GM19240 (cell line): ENCODE measurements at regions not wholly inside any gene's neighbourhood (a gene's known extent, or its start where the extent isn't known, plus 50 kb on each side); places are given as distances from the start of the nearest gene placed in this dataset.

Source experiments
- DNase-seq: peaks from one replicate; pipeline ENCODE4 v3.0.0; 2011; ENCODE audit warnings: low spot score; ENCODE audit not compliant: insufficient read length

DNA sequence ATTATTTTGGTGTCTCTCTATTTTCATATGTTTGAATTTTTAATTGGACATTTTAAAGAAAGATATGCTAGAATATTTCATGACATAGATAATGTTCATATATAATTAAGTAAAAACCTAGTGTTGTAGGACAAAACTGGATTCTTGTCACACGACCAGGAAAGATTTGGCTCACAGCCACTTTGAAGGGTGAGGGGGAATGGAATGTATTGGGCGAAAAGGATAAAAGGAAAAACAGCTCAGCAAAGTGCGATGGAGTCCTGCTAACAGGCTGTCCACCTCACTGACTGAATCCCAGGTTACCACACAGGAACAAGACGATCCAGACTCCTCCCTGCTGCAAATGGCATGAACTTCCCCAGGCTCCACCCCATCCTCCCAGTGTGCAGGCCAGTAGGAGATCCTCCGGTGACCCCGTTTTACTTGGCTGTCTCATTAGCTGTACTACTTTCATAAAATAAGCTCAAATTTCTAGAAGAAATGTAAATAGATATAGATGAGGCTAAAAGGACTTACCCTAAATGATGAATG lies 186.2 kb downstream of the CD47 start:
- no peak for DNase-seq

DNA sequence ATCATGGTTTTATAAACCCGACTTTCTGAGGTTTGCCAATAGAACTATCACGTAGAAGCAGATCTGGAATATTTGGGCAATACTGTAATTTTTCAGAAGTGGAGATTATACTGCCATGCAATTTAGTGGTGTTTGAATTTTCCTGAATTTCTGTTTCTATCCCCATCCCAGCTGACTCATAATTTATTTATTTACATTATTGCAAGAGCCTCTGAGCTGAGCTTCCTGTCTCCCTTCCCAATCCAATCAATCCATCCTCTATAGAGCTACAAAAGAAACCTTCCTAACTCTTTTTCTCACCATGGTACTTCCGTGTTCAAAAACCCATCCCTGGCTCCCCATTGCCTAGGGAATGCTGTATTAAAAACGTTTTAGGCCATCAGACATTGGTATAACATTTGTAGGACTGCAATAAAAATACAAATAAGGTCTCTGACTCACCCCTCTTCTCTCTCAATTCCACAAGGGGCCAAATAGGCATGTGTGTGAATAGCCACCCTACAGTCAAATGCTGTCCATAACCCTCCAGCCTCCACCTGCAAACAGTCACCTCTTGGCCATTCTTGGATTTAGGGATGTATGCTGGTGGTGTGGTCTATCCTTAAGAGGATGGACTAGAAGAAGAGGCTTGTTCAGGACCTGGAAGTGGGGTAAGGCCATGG lies 190.7 kb downstream of the CD47 start:
- DNase-seq: no peak

- no peak for DNase-seq
Observed at GRCh38 chr3:107897471-107898061, 193.3 kb downstream of the CD47 start.

- no peak for DNase-seq
Observed at GRCh38 chr3:107894998-107895397, 195.8 kb downstream of the CD47 start.

DNA sequence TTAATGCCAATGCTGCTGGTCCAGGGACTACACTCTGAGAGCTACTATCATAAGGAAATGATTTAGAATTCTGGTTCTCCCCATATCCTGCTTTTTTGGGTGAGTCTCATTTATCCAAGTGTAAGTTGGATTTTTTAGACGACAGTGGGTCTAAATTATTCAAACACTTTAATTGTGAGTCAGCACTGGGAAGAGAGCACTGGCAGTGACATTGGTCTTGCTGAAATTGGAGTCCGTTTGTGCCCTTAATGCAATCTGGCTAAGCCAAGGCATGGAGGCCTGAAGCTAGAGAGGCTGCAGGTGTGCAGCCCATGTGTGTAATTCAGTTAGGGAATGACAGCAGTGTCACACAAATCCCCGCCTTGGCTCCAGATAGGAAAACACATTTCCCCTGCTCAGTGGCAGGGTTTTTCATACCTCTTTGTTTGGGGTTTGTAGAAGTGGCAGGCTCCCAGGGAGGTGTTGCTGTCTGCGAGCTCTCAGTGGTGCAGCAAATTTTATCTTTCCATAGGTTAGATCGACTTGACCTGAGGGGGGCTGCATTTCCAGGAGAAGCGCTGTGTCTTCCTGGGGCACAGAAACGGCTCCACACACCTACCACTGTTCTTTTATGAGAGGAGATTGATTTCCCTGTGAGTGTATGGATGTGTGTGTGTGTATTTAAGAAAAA lies 197.7 kb downstream of the CD47 start:
- no peak for DNase-seq

GRCh38 chr3:107884719-107885460 lies 205.9 kb downstream of the CD47 start:
- DNase-seq: no peak

- DNase-seq: no peak
Observed at GRCh38 chr3:107884028-107884427, 206.8 kb downstream of the CD47 start.

DNA sequence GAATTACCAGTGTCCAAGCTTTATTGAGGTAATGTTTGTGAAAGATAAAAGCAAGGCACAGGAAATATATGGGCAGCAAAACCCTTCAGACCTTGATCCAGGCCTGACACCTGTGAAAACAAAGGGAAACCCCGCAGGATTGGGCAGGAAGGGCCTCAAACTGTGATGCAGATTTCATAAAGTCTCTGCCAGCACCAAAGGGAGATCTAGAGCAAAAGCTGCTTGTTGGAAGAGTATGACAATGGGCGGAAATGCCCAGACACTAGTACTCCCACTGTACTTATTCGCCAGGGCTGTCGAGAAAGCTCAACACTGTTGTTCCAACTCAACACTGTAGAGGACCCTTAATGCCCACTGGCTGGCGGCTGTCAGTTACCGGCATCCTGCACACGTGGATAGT lies 207.9 kb downstream of the CD47 start:
- no peak for DNase-seq

DNA sequence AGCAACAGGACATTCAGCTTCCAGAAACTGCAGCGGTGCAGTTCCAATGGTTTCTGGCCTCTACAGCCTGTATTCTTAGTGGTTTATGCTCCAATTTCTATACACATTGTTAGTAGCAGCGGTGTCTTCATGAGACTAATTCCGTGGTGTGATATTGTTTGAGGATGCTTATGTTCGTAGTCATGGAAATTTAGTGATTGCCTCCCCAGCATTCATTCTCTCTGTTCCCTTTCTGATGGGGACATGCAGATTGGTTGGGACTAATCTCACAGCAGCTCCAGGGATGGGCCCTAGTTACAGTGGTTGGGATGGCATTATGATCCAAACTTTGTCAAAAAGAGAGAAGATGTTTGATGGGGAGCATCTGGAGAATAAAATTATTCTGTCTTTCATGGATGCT lies 208.6 kb downstream of the CD47 start:
- DNase-seq: no peak

- DNase-seq: no peak
Observed at GRCh38 chr3:107881509-107881908, 209.3 kb downstream of the CD47 start.

DNA sequence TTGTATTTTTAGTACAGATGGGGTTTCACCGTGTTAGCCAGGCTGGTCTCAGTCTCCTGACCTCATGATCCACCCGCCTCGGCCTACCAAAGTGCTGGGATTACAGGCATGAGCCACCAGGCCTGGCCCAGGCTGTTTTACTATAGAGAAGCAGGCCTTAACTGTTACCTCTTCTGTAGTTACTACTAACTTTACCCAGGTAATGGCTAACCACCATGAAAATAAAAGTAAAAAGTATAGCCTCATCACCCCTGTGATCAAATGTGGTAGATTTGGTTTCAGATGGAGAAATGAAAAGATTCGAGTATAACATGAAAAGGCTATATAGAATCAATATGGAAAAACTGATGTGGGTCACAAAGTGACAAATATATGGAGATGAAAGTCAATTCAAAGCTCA lies 210.1 kb downstream of the CD47 start:
- no peak for DNase-seq

- DNase-seq: no peak
Observed at GRCh38 chr3:107877936-107878335, 212.9 kb downstream of the CD47 start.

- DNase-seq: no peak
Observed at GRCh38 chr3:107870943-107871638, 219.7 kb downstream of the CD47 start.

DNA sequence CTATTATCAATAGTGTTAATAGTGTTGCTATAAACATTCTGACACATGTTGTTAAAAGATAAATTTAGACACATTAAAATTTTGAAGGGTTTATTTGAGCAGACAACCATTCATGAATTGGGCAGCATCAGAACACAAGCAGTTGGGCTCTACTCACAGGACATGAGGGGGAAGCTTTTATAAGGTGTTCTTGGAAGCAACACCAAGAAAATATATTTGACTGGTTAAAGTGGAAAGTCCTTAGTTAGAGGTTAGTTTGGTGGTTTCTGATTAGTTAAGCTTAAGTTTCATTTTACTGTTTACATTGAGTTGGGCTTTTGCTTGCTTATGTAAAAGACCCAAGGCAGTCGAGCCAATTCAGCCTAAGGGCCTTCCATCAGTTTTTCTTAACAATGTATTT lies 220.7 kb downstream of the CD47 start:
- DNase-seq: no peak

DNA sequence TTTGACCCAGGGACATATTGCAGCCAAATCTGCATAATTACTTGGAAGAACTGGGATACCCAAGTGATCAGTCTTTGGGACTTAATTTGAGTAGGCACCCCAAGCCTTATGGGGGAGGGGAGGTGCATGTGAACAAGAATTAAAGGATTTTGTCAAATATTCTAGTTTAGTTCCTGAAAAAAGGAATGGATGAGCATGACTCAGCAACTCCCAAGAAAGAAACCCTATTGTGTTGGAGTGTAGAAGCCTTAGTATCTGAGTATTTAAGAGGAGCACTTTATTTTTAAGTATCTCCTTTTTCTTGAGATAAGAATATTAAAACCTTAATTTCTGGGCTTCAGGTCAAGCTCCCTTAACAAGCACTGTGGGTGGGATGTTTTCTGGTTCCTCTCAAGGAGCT lies 222.4 kb downstream of the CD47 start:
- DNase-seq: no peak

- DNase-seq: no peak
Observed at GRCh38 chr3:107861904-107862303, 228.9 kb downstream of the CD47 start.

- DNase-seq: no peak
Observed at GRCh38 chr3:107861422-107861821, 229.4 kb downstream of the CD47 start.
